ENCODE measurements at regions not wholly inside any gene's neighbourhood (a gene's known extent, or its start where the extent isn't known, plus 50 kb on each side); places are given as distances from the start of the nearest gene placed in this dataset.
"Not testable (repeated sequence)": the region's sequence is repeated elsewhere in the genome, so short reads cannot be mapped to it uniquely, and the experiment has no call there.

- DNase-seq (ENCODE audit: low spot score) = no peak
Measured at GRCh38 chr5:101728933-101729332, 567.2 kb downstream of the SLCO4C1 start.

GRCh38 chr5:101721543-101721942, 574.5 kb downstream of the SLCO4C1 start:
- DNase-seq (ENCODE audit: low spot score) = no peak

- no peak for DNase-seq (ENCODE audit: low spot score)
Measured at GRCh38 chr5:101720033-101720432, 576.1 kb downstream of the SLCO4C1 start.

DNA sequence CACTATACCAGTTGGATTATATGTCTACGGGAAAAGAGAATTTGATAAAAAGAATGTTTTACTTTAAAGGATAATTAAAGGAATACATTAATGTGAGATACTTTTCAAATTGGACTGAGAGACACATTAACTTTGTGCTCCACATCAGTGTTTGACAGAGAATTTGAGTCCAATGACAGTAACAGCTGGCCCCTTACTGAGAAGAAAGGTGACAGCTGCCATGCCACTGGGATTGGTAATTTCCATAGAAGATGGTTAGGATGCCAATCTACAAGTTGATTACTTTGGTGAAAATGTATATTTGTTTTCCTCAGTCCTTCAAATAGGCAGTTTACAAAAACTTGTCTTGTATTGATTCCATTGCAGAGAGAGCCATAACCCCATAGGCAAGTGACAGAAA, 578.4 kb downstream of the SLCO4C1 start:
- DNase-seq (ENCODE audit: low spot score) = no peak

DNA sequence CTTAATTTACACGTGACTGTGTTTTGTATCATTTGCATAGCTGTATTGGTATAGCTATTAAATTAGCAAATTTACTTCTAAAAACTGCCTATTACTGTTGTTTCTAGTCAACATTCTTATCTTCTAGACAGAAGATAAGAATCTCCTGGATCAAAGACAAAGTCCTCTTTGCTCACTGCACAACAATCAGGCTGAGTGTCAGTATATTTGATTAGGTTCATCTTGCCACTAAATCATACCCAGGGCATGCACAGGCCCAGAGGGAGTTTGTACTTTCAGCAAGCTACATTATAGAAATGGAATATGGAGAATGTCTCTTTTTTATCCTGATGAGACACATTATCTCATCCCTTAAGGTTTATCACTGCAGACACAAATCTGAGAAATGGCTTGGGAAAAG, 579.1 kb downstream of the SLCO4C1 start:
- DNase-seq (ENCODE audit: low spot score) = no peak

DNA sequence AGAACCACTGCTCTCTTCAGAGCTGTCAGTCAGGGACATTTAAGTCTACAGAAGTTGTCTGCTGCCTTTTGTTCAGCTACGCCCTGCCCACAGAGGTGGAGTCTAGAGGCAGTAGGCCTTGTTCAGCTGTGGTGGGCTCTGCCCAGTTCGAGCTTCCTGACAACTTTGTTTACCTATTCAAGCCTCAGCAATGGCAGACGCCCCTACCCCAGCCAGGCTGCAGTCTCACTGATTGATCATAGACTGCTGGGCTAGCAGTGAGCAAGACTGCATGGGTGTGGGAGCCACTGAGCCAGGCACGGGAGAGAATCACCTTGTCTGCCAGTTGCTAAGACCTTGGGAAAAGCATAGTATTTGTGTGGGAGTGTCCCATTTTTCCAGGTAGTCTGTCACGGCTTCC, 580.3 kb downstream of the SLCO4C1 start:
- DNase-seq (ENCODE audit: low spot score) = not testable (repeated sequence)

GRCh38 chr5:101689306-101689705, 606.8 kb downstream of the SLCO4C1 start:
- no peak for DNase-seq (ENCODE audit: low spot score)

GRCh38 chr5:101688156-101688555, 607.9 kb downstream of the SLCO4C1 start:
- no peak for DNase-seq (ENCODE audit: low spot score)

GRCh38 chr5:101687349-101687985, 608.6 kb downstream of the SLCO4C1 start:
- DNase-seq (ENCODE audit: low spot score) = no peak

DNA sequence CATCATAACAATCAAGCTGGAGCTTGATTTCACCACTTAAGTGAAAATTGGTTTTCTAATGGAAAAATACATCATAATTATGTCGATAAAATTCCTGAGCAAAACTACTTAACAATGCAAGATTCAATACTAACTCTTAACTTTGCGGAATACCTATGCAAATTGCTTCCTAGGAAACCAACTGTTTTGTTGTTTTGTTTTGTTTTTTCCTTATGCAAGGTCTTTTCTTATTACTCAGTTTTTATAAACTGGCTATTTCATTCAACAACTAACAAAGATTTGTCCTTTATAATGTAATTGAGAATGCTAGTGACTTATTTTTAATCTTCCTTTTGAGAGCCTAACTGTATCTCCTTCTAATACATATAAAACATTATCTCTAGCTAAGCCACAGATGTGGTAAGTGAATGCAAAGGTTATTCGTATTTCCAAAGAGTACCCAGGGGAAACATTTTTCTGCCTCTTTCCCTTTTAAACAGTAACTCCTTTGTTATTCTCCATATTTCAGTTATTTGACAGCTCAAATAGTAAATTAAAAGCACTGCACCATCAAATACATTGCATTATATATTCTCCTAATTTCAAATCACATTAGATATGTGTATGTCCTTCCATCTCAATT, 609.4 kb downstream of the SLCO4C1 start:
- no peak for DNase-seq (ENCODE audit: low spot score)

DNA sequence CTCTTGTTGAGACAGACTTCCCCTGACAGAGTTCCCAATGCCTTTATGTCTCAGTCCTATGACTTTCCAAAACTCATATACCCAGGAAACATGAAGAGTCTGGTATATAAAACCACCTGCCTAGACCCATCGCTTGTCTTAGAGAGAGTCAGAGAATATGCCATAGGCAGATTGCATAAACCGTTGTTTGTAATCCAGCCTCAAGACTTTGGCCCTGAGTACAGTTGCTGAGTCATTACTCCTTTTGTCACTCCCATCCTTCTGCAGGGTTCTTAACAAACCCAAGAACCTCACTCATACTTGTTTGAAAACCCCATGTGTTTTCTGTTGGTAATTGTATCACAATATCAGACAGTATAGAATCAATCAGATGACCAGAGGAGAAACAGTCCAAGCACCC, 616.3 kb downstream of the SLCO4C1 start:
- no peak for DNase-seq (ENCODE audit: low spot score)

GRCh38 chr5:101678481-101679193, 617.4 kb downstream of the SLCO4C1 start:
- peak; percentile 79 for DNase-seq (ENCODE audit: low spot score)

- no peak for DNase-seq (ENCODE audit: low spot score)
Measured at GRCh38 chr5:101677961-101678360, 618.1 kb downstream of the SLCO4C1 start.

DNA sequence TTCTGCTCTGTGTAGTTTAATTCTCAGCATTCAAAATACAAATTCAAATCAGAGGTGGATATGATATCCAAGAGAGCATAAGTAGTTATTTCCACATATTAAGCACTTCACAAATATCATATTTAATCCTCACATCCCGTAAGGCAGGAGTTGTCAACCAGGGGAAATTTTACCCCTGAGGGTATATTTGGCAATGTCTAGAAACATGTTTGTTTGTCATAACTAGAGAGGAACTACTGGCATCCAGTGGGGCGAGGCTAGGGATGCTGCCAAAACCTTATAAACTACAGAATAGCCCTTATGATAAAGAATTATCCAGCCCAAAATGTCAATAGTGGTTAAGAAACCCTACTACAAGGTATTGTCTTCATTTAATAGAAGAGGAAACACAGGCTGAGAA, 619.4 kb downstream of the SLCO4C1 start:
- DNase-seq (ENCODE audit: low spot score) = no peak

DNA sequence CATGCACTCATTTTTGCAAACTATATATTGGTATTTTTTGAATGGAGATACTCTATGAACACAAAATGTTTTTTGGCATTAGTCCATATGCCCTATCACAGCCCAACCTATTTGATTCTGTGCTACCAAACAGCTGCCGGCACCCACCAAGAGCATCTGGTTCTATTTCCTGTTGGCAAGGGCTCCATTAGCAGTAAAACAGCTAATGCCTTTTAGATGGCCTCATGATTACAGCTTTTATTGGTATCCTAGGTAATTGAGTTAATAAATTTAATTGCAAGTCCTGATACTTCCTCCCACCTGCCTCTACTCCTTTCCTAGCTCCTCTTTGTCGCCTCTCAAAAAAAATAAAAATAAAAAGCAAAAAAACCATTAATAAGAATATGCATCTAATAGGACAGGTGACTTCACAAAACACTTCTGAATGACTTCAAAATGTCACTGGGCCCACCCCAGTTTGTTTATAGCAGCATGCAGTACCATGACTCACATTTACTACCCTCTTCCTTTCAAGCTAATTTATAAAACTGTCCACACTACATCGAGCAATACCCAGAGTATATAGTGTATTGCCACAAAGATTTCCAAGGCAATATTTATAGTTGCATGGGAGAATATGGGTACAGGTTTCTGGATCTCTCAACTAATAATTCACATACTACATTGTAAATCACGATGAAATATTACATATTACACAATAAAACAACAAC, 620.4 kb downstream of the SLCO4C1 start:
- DNase-seq (ENCODE audit: low spot score) = no peak

GRCh38 chr5:101673120-101673519, 623.0 kb downstream of the SLCO4C1 start:
- DNase-seq (ENCODE audit: low spot score) = no peak

DNA sequence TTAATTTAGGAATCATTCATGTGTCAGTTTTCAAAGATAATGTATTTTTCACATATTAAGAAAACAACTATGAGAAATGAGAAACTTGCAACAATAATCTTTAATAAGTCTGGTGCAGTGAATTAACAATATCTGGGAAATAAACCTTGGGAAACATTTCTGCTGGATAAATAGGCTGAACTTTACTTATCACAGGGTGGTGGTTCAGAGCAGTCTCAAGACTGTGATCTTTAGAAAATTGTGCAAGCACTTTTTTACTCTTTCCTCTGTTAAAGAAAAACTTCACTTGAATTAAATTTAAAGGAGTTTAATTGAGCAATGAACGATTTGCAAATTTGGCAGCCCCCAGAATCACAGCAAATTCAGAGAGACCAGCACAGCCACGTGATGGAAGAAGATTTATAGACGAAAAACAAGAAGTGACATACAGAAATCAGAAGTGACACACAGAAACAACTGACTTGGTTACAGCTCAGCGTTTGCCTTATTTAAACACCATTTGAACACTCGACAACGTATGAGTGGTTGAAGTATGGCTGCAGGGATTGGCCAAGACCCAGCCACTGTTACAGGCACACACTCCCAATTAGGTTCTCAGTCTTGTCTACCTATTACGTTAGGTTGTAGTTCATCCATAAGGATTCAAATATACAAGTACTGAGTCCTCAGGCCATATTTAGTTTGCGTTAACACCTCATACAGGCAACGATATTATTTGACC, 631.9 kb downstream of the SLCO4C1 start:
- DNase-seq (ENCODE audit: low spot score) = no peak

DNA sequence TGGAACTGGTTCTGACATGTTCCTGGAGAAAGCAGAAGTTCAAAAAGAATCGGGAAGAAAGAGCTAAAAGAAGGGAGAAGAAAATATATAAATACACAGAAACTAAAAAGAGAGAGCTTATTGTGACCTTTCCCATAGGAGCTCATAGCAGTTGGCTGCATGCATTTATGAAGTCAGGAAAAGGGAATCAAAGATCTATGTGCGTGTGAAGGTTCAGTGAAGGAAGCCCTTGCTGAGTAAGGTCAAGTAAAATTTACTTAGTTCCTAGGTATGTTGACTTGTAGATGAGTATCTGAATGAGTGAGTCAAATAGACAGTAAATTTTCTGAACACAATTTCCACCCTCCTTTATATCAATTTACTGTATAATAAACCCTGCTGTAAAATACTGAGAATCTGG, 632.5 kb downstream of the SLCO4C1 start:
- no peak for DNase-seq (ENCODE audit: low spot score)

DNA sequence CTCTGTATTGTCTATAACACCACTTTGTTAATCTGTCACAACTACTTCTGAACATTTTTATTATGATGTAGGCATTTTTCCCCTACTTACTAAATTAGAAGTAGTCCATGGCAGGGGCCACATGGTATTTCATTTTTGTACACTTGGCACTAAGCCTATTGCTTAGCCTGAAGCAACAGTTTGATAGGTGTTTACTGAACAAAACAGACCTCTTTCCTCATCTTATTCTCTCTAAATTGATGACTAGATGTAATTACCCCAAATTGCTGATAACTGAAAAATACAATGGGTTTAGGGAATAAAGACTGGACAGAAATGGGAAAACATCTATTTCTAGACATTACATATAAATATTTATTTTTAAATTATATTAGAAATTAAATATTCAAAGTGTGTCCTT, 633.8 kb downstream of the SLCO4C1 start:
- DNase-seq (ENCODE audit: low spot score) = no peak

GRCh38 chr5:101658433-101658832, 637.7 kb downstream of the SLCO4C1 start:
- no peak for DNase-seq (ENCODE audit: low spot score)

GRCh38 chr5:101653996-101654395, 642.1 kb downstream of the SLCO4C1 start:
- DNase-seq (ENCODE audit: low spot score) = no peak

- DNase-seq (ENCODE audit: low spot score) = no peak
Measured at GRCh38 chr5:101647861-101648260, 648.2 kb downstream of the SLCO4C1 start.

All from ecto neural progenitor cell (in vitro differentiated cells).